Fibroblast of pulmonary artery (primary cell): ENCODE measurements at regions not wholly inside any gene's neighbourhood (a gene's known extent, or its start where the extent isn't known, plus 50 kb on each side); places are given as distances from the start of the nearest gene placed in this dataset.
"Not testable (repeated sequence)": the region's sequence is repeated elsewhere in the genome, so short reads cannot be mapped to it uniquely, and the experiment has no call there.

ENCODE experiments used
- DNase-seq: peaks from one replicate; pipeline ENCODE4 v3.0.0-alpha.2; 2010; ENCODE audit warnings: low read depth
- H3K4me3 ChIP-seq: replicated peaks from 2 replicates; pipeline ENCODE4 v1.5.1; 2011; ENCODE audit warnings: low read depth, mild to moderate bottlenecking, control low read depth, low read length, moderate library complexity
- TF ChIP-seq, protein P1 (sequence below): IDR thresholded peaks from 2 replicates; pipeline ENCODE4 v1.5.1; 2011; ENCODE audit warnings: mild to moderate bottlenecking, control low read depth, low read length, inconsistent platforms; ENCODE audit errors: missing control alignments

DNA sequence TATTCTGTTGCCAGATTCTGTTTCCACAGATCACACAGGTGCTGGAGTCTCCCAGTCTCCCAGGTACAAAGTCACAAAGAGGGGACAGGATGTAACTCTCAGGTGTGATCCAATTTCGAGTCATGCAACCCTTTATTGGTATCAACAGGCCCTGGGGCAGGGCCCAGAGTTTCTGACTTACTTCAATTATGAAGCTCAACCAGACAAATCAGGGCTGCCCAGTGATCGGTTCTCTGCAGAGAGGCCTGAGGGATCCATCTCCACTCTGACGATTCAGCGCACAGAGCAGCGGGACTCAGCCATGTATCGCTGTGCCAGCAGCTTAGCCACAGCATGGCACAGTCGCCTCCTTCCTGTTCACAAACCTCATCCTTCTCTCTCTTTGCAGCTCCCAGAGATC, 237.5 kb upstream of the PRSS1 start:
- DNase-seq = no peak
- TF ChIP-seq, protein P1, sequence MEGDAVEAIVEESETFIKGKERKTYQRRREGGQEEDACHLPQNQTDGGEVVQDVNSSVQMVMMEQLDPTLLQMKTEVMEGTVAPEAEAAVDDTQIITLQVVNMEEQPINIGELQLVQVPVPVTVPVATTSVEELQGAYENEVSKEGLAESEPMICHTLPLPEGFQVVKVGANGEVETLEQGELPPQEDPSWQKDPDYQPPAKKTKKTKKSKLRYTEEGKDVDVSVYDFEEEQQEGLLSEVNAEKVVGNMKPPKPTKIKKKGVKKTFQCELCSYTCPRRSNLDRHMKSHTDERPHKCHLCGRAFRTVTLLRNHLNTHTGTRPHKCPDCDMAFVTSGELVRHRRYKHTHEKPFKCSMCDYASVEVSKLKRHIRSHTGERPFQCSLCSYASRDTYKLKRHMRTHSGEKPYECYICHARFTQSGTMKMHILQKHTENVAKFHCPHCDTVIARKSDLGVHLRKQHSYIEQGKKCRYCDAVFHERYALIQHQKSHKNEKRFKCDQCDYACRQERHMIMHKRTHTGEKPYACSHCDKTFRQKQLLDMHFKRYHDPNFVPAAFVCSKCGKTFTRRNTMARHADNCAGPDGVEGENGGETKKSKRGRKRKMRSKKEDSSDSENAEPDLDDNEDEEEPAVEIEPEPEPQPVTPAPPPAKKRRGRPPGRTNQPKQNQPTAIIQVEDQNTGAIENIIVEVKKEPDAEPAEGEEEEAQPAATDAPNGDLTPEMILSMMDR = no peak
- no peak overlapping the region for H3K4me3 ChIP-seq

DNA sequence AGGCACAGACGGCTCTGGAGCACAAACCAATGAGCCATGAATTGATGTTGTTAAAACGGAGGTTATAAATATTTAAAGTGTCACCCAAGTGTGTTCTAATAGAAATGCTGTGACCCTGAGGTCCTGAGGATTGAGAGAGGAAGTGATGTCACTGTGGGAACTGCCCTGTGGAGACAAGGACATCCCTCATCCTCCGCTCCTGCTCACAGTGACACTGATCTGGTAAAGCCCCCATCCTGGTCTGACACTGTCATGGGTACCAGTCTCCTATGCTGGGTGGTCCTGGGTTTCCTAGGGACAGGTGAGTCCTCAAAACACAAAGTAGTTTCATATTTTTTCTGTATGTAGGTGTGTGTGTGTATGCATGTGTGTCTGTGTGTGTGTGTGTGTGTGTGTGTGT, 237.9 kb upstream of the PRSS1 start:
- DNase-seq = no peak
- TF ChIP-seq, protein P1 = no peak
- no peak overlapping the region for H3K4me3 ChIP-seq

DNA sequence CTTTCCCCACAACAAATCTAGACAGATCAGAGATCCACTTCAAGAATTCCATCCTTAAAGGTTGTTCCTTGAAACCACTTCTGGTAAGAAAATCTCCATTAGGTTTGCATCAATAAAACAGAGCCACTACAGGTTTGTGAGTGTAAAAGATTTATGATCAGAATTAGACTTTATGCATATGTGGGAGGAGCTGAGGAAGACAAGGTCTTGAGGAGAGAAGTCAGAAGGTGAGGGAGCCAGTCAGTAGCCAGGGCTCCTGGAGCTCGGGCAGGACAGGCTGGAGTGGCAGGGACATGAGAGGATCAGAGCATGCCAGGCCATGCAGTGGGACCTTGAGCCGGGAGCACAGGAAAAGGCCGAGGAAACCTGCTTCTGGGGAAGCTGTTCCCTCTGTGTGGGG, 240.0 kb upstream of the PRSS1 start:
- H3K4me3 ChIP-seq, DNase-seq: not testable (repeated sequence)

DNA sequence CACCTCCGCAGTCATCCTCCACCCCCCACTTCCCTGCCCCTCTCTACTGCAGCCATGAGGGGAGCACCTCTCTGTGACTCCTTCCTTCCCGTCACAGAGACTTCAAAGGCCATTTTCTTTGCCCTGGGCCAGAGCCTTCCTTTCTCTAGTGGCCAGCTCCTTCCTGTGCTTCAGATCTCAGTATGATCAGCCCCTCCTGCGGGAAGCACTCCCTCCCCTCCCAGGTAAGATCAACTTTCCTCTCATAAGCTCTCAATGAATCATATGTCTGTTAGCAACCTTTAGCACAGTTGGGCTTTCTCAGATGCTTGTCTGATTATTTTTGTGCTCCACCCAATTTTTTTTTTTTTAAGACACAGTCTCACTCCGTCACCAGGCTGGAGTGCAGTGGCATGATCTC, 241.0 kb upstream of the PRSS1 start:
- DNase-seq = no peak
- H3K4me3 ChIP-seq = no peak overlapping the region
- TF ChIP-seq, protein P1 = no peak

DNA sequence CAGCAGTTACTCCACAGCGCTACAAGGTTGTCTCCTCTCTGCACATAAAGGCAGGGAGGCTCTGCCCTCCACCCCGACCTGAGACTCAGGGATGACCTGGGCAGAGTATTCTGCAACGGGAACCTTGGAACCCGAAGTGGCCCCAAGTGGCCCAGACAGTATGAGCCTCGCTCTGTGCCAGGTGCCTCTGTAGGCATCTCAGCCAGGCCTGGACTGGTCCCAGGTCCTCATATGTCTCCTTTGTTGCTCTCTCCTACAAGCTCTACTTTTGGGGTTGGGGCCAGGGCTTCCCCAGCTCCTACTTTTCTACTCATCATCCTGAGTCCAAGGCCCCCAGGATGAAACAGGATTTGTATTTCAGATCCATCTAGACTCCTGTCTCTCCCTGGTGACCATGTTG, 241.5 kb upstream of the PRSS1 start:
- H3K4me3 ChIP-seq = no peak overlapping the region
- TF ChIP-seq, protein P1 = no peak
- DNase-seq = no peak

DNA sequence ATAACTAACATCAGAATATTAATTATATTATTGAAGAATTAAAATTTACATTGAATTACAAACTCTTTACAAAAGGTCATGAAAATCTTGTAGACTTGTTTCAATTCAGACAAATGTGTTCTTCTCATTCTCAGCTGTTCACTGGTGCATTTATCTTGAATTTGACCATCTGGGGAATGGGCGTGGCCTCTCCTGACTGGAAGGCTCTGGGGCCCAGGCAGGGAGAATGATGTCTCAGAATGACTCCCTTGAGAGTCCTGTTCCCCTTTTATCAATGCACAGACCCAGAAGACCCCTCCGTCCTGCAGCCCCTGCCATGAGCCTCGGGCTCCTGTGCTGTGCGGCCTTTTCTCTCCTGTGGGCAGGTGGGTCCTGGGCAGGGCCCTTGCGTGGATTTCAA, 242.2 kb upstream of the PRSS1 start:
- not testable (repeated sequence) for H3K4me3 ChIP-seq, DNase-seq

DNA sequence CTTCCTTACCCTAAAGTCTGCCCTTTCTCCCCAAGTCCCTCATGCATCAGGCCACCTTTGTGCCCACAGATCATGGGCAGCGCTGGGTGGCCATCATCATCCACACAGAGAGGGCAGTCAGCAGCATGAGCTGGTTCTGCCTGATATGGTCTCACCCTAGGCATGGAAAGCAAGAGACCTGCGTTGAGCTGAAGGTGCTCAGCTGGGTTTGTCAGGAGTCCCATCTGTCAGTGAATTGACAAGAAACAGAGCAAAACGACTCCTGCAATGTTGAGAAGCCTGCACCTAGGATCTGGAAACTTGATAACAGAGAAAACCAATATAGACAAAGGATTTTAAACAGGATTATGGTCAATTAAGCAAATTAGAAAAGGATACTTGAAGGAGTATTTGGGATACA, 242.7 kb upstream of the PRSS1 start:
- DNase-seq = no peak
- no peak overlapping the region for H3K4me3 ChIP-seq
- TF ChIP-seq, protein P1 = no peak

DNA sequence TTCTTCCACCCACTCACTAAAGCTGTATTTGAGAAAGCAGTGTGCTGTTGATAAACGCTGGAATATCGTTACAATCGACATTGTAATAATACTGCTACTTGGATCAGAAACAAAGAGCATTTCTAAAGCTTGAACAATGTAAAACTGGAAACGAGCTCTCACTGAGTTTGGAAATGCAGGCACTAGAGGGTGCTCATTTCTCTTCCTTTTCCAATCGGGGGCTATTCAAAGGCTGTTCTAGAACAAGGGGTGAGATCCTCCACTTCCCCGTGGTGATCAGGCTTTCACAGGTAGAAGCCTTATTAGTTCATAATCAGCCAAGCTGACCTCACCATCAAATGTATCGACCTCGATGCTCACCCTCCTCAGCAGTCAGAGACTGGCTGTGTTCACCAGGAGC, 245.3 kb upstream of the PRSS1 start:
- not testable (repeated sequence) for H3K4me3 ChIP-seq, DNase-seq

DNA sequence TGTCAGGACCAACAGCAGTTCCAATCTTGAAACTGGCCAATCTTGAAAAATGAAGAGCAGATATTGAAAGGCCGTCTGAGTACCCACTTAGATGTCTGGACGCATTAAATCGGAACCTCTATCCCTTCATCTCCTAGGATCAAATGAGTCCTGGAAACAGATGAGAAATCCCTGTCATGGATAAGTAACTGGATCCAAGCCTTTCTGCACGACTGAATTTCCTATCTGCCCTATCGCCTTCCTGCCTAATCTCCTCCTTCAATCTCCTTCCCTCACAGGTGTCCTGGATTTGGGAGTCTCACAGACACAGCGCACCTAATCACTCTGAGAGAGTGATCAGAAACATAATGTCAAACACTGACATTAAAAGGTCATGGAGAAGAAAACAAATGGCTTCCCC, 245.2 kb upstream of the PRSS58 start:
- DNase-seq = no peak
- H3K4me3 ChIP-seq = no peak overlapping the region
- TF ChIP-seq, protein P1 = no peak
